ENCODE measurements at regions not wholly inside any gene's neighbourhood (a gene's known extent, or its start where the extent isn't known, plus 50 kb on each side); places are given as distances from the start of the nearest gene placed in this dataset.

GRCh38 chr14:53509276-53510244, 356.4 kb upstream of the DDHD1 start:
- intact Hi-C loops (cut with DNase I; ENCODE audit: low total_unique reads), result no loop called here
- peak; percentile 33 for DNase-seq
- Histone ChIP-seq H3K27me3 (no peaks in the 10 kb centered on the region), H3K4me1 (no peaks in the 10 kb centered on the region), H3K27ac (peak overlapping the region; percentile 32 to 41), H3K4me3 (no peak overlapping the region), H3K9me3 (no peaks in the 10 kb centered on the region), H3K36me3 (ENCODE audit: low read depth, missing control alignments) (no peaks in the 10 kb centered on the region)
- 60 to 62% methylated on average over 11 of the region's 11 CpGs for WGBS, 2 donors
- no peak for TF ChIP-seq POLR2A (IDR thresholded peaks at IDR 0.05)
- no peak for TF ChIP-seq CTCF (IDR thresholded peaks at IDR 0.05)

GRCh38 chr14:53501361-53502211, 348.5 kb upstream of the DDHD1 start:
- no peak for DNase-seq

GRCh38 chr14:53500191-53500590, 347.1 kb upstream of the DDHD1 start:
- H3K4me1 ChIP-seq, result peaks cover 6% of the 10 kb centered on the region
- no peaks in the 10 kb centered on the region for H3K36me3 ChIP-seq (ENCODE audit: low read depth, missing control alignments)
- H3K27me3 ChIP-seq, result no peaks in the 10 kb centered on the region
- no peak for DNase-seq
- intact Hi-C loops (cut with DNase I; ENCODE audit: low total_unique reads), result no loop called here
- 91 to 100% methylated on average over 1 of the region's 1 CpG for WGBS, 2 donors
- TF ChIP-seq CTCF (IDR thresholded peaks at IDR 0.05) (no peak), POLR2A (IDR thresholded peaks at IDR 0.05) (no peak)
- H3K4me3 ChIP-seq, result no peak overlapping the region
- no peak overlapping the region for H3K27ac ChIP-seq
- H3K9me3 ChIP-seq, result no peaks in the 10 kb centered on the region

More at GRCh38 chr14:53501361-53502211, 348.5 kb upstream of the DDHD1 start:
- Histone ChIP-seq H3K36me3 (ENCODE audit: low read depth, missing control alignments) (no peaks in the 10 kb centered on the region), H3K4me1 (peaks cover 6% of the 10 kb centered on the region), H3K27me3 (no peaks in the 10 kb centered on the region), H3K9me3 (no peaks in the 10 kb centered on the region), H3K27ac (no peak overlapping the region), H3K4me3 (no peak overlapping the region)
- TF ChIP-seq POLR2A (IDR thresholded peaks at IDR 0.05) (no peak), CTCF (IDR thresholded peaks at IDR 0.05) (no peak)
- 26 to 34% methylated on average over 3 of the region's 3 CpGs for WGBS, 2 donors
- intact Hi-C loops (cut with DNase I; ENCODE audit: low total_unique reads), result no loop called here

DNA sequence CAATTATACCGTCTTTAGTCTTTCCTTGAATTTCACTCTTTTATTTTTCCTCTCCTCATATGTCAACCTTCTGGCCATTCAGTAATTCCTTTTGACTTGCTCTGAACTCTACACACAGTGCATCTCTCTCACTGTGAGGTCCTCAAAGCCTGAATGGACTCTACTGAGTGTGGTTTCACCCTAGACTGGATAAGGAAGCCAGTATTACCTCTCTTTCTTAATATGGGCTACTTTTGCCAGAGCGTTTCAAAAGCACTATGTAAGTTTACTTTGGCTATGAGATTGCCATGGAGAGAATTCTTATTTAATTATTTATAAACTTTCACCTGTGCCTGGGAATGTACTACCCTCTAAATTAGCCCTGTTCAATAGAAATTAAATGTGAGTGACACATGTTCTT, 343.5 kb upstream of the DDHD1 start:
- TF ChIP-seq POLR2A (IDR thresholded peaks at IDR 0.05) (no peak), CTCF (IDR thresholded peaks at IDR 0.05) (no peak)
- intact Hi-C loops (cut with DNase I; ENCODE audit: low total_unique reads), result no loop called here
- Histone ChIP-seq H3K4me3 (no peak overlapping the region), H3K9me3 (no peaks in the 10 kb centered on the region), H3K4me1 (no peaks in the 10 kb centered on the region), H3K36me3 (ENCODE audit: low read depth, missing control alignments) (no peaks in the 10 kb centered on the region), H3K27me3 (no peaks in the 10 kb centered on the region), H3K27ac (no peak overlapping the region)
- WGBS, 2 donors, result 91% methylated on average over 2 of the region's 2 CpGs
- no peak for DNase-seq

Data from testis (tissue), 2 donors.